HG03060 (cell line): ENCODE measurements at regions not wholly inside any gene's neighbourhood (a gene's known extent, or its start where the extent isn't known, plus 50 kb on each side); places are given as distances from the start of the nearest gene placed in this dataset.

Source experiments
- ATAC-seq: cut with Tn5 transposase; IDR thresholded peaks from one replicate; pipeline ENCODE4 v1.9.1; 2021; ENCODE audit warnings: low read depth, moderate number of reproducible peaks; ENCODE audit not compliant: unreplicated experiment

- no peak for ATAC-seq
Measured at GRCh38 chr4:165610679-165611437, 232.1 kb downstream of the CPE start.

- peak; percentile 67 for ATAC-seq
Measured at GRCh38 chr4:165612936-165613335, 234.1 kb downstream of the CPE start.

- no peak for ATAC-seq
Measured at GRCh38 chr4:165613581-165613980, 234.8 kb downstream of the CPE start.

GRCh38 chr4:165620913-165621312 lies 242.1 kb downstream of the CPE start:
- no peak for ATAC-seq

- no peak for ATAC-seq
Measured at GRCh38 chr4:165621983-165622382, 243.2 kb downstream of the CPE start.

GRCh38 chr4:165625281-165625680 lies 246.5 kb downstream of the CPE start:
- ATAC-seq = no peak

GRCh38 chr4:165626316-165626715 lies 246.7 kb upstream of the TLL1 start:
- no peak for ATAC-seq

- no peak for ATAC-seq
Measured at GRCh38 chr4:165627128-165627527, 245.9 kb upstream of the TLL1 start.

GRCh38 chr4:165627548-165627947 lies 245.5 kb upstream of the TLL1 start:
- ATAC-seq = no peak

- no peak for ATAC-seq
Measured at GRCh38 chr4:165628572-165628971, 244.5 kb upstream of the TLL1 start.

- ATAC-seq = no peak
Measured at GRCh38 chr4:165630671-165631070, 242.4 kb upstream of the TLL1 start.

- no peak for ATAC-seq
Measured at GRCh38 chr4:165631208-165631894, 241.7 kb upstream of the TLL1 start.

- ATAC-seq = no peak
Measured at GRCh38 chr4:165631912-165632311, 241.1 kb upstream of the TLL1 start.

- no peak for ATAC-seq
Measured at GRCh38 chr4:165634766-165635165, 238.3 kb upstream of the TLL1 start.

- ATAC-seq = no peak
Measured at GRCh38 chr4:165635381-165635780, 237.7 kb upstream of the TLL1 start.

- ATAC-seq = no peak
Measured at GRCh38 chr4:165635951-165636350, 237.1 kb upstream of the TLL1 start.

- no peak for ATAC-seq
Measured at GRCh38 chr4:165651901-165652300, 221.1 kb upstream of the TLL1 start.

- ATAC-seq = no peak
Measured at GRCh38 chr4:165654556-165654955, 218.5 kb upstream of the TLL1 start.

GRCh38 chr4:165656399-165656798 lies 216.6 kb upstream of the TLL1 start:
- ATAC-seq = no peak

GRCh38 chr4:165656829-165657490 lies 216.1 kb upstream of the TLL1 start:
- no peak for ATAC-seq

GRCh38 chr4:165662341-165662740 lies 210.7 kb upstream of the TLL1 start:
- ATAC-seq = no peak

GRCh38 chr4:165663411-165663810 lies 209.6 kb upstream of the TLL1 start:
- ATAC-seq = no peak
